Activated CD8-positive, alpha-beta memory T cell treated with anti-CD3 and anti-CD28 coated beads, Interleukin-2, amount 50 U/mL, for 24 hours (primary cell): ENCODE measurements at regions not wholly inside any gene's neighbourhood (a gene's known extent, or its start where the extent isn't known, plus 50 kb on each side); places are given as distances from the start of the nearest gene placed in this dataset.

Experiments
- DNase-seq: peaks from one replicate; pipeline ENCODE4 v3.0.0-alpha.2; 2020; ENCODE audit errors: extremely low read depth

GRCh38 chr2:199025146-199025545 is 432.6 kb downstream of the SATB2 start:
- no peak for DNase-seq

GRCh38 chr2:199024224-199024623 is 433.5 kb downstream of the SATB2 start:
- no peak for DNase-seq

- DNase-seq = no peak
These were observed 437.7 kb downstream of the SATB2 start for GRCh38 chr2:199019898-199020507.

- no peak for DNase-seq
These were observed 438.9 kb downstream of the SATB2 start for GRCh38 chr2:199018826-199019225.

GRCh38 chr2:199015072-199015471 is 442.7 kb downstream of the SATB2 start:
- DNase-seq = no peak

GRCh38 chr2:199014226-199014625 is 443.5 kb downstream of the SATB2 start:
- DNase-seq = no peak

GRCh38 chr2:199011908-199012307 is 445.8 kb downstream of the SATB2 start:
- no peak for DNase-seq

- no peak for DNase-seq
These were observed 463.1 kb downstream of the SATB2 start for GRCh38 chr2:198994678-198995077.

GRCh38 chr2:198991431-198991830 is 466.3 kb downstream of the SATB2 start:
- DNase-seq = no peak

- DNase-seq = no peak
These were observed 482.0 kb downstream of the SATB2 start for GRCh38 chr2:198975779-198976178.

- DNase-seq = no peak
These were observed 484.0 kb downstream of the SATB2 start for GRCh38 chr2:198973785-198974184.

- no peak for DNase-seq
These were observed 484.6 kb downstream of the SATB2 start for GRCh38 chr2:198973181-198973580.

- no peak for DNase-seq
These were observed 489.2 kb downstream of the SATB2 start for GRCh38 chr2:198968545-198968944.

GRCh38 chr2:198966269-198966668 is 491.5 kb downstream of the SATB2 start:
- no peak for DNase-seq

GRCh38 chr2:198961547-198961946 is 496.2 kb downstream of the SATB2 start:
- no peak for DNase-seq

GRCh38 chr2:198957181-198957580 is 500.6 kb downstream of the SATB2 start:
- no peak for DNase-seq

GRCh38 chr2:198953328-198953727 is 504.4 kb downstream of the SATB2 start:
- DNase-seq = no peak

GRCh38 chr2:198950803-198951202 is 506.9 kb downstream of the SATB2 start:
- no peak for DNase-seq

GRCh38 chr2:198945496-198945895 is 512.2 kb downstream of the SATB2 start:
- no peak for DNase-seq

GRCh38 chr2:198930170-198930569 is 527.6 kb downstream of the SATB2 start:
- DNase-seq = no peak

- DNase-seq = no peak
These were observed 529.7 kb downstream of the SATB2 start for GRCh38 chr2:198928026-198928425.

GRCh38 chr2:198917926-198918720 is 539.6 kb downstream of the SATB2 start:
- no peak for DNase-seq

GRCh38 chr2:198917275-198917674 is 540.5 kb downstream of the SATB2 start:
- DNase-seq = no peak
